OCI-LY7 (cell line): ENCODE measurements at regions not wholly inside any gene's neighbourhood (a gene's known extent, or its start where the extent isn't known, plus 50 kb on each side); places are given as distances from the start of the nearest gene placed in this dataset. TPM values are rescaled to one million over a fixed set of nuclear protein-coding genes. Genes with fewer than 3 reads are reported as not detected.
"Not testable (repeated sequence)": the region's sequence is repeated elsewhere in the genome, so short reads cannot be mapped to it uniquely, and the experiment has no call there.

Source experiments
- BruUV-seq: library from RNA; stranded (reverse); fragments of 400-500 nt; replicated peaks from 2 replicates; lab custom pipeline; 2021; lab: Mats Ljungman, UMichigan
- CTCF ChIA-PET: fragments of 300-600 bp; sonication (Branson Sonifier 250); formaldehyde crosslinking; loops from one replicate; lab custom pipeline; 2022; ENCODE audit warnings: antibody characterized with exemption; ENCODE audit not compliant: unreplicated experiment; lab: Charles Lee
- POLR2A ChIA-PET: fragments of 300-600 bp; sonication (Branson Sonifier 250); formaldehyde crosslinking; loops from one replicate; lab custom pipeline; 2022; ENCODE audit warnings: antibody characterized with exemption; lab: Charles Lee
- DNase-seq: peaks from one replicate; pipeline ENCODE4 v3.0.0-alpha.2; 2015; ENCODE audit warnings: low spot score
- H2AFZ ChIP-seq: fragments of 200-600 bp; sonication (generic), shearing (Covaris generic); 2 replicates; pipeline ENCODE4 v1.6.1; 2014; ENCODE audit warnings: mild to moderate bottlenecking, antibody characterized with exemption, low read length, moderate library complexity
- H3K27ac ChIP-seq: fragments of 200-600 bp; sonication (generic); 2 replicates; pipeline ENCODE4 v1.5.1; 2014; ENCODE audit warnings: mixed run types, low read depth, mild to moderate bottlenecking, moderate library complexity, low read length, inconsistent platforms; ENCODE audit not compliant: poor library complexity, severe bottlenecking
- H3K36me3 ChIP-seq: fragments of 200-600 bp; sonication (generic); 2 replicates; pipeline ENCODE4 v1.6.1; 2014; ENCODE audit warnings: mild to moderate bottlenecking, antibody characterized with exemption, low read length, moderate library complexity, mixed read lengths; ENCODE audit not compliant: insufficient read depth
- H3K4me1 ChIP-seq: fragments of 200-600 bp; sonication (generic); 2 replicates; pipeline ENCODE4 v1.5.1; 2014; ENCODE audit warnings: mild to moderate bottlenecking, low read length; ENCODE audit not compliant: insufficient read depth, poor library complexity, severe bottlenecking
- H3K4me2 ChIP-seq: fragments of 200-600 bp; sonication (generic); 2 replicates; pipeline ENCODE4 v1.6.1; 2014; ENCODE audit warnings: mild to moderate bottlenecking, low read length
- H3K4me3 ChIP-seq: fragments of 200-600 bp; sonication (generic); 2 replicates; pipeline ENCODE4 v1.5.1; 2014; ENCODE audit warnings: mild to moderate bottlenecking, low read depth, low read length; ENCODE audit not compliant: poor library complexity, severe bottlenecking
- H3K79me2 ChIP-seq: fragments of 200-600 bp; sonication (generic); 2 replicates; pipeline ENCODE4 v1.6.1; 2016; ENCODE audit warnings: low read depth, mild to moderate bottlenecking, low read length, moderate library complexity, mixed read lengths; ENCODE audit not compliant: insufficient read depth
- H3K9me2 ChIP-seq: fragments of 200-600 bp; sonication (generic); 2 replicates; pipeline ENCODE4 v1.6.1; 2016; ENCODE audit warnings: mild to moderate bottlenecking, low read length, mixed read lengths; ENCODE audit not compliant: insufficient read depth
- H3K9me3 ChIP-seq: fragments of 200-600 bp; sonication (generic); 2 replicates; pipeline ENCODE4 v1.6.1; 2014; ENCODE audit warnings: mild to moderate bottlenecking, mixed run types, low read length, mixed read lengths
- H4K20me1 ChIP-seq: fragments of 200-600 bp; sonication (generic); 2 replicates; pipeline ENCODE4 v1.6.1; 2014; ENCODE audit warnings: mild to moderate bottlenecking, antibody characterized with exemption, low read length, moderate library complexity, mixed read lengths; ENCODE audit not compliant: insufficient read depth
- EZH2phosphoT487 ChIP-seq: fragments of 200-600 bp; sonication (generic); IDR thresholded peaks from 2 replicates; pipeline ENCODE4 v1.6.1; 2018; ENCODE audit warnings: low read depth, borderline replicate concordance, mild to moderate bottlenecking, mixed run types, antibody characterized with exemption, low read length, moderate library complexity, mixed read lengths
- intact Hi-C: fragments of 100-400 bp; cut with micrococcal nuclease; formaldehyde crosslinking; loops from one replicate; pipeline ENCODE4 v1.10.0; 2022; ENCODE audit not compliant: unreplicated experiment
- small RNA-seq: library from RNA; depleted of rRNA; stranded (forward); fragments of <200 nt; gene quantifications from one replicate; pipeline ENCODE3, GENCODE V24; 2014
- TF ChIP-seq, protein P1 (sequence below): fragments of 200-600 bp; sonication (generic); conservative IDR thresholded peaks from 2 replicates; pipeline ENCODE4 v1.5.1; 2014; ENCODE audit warnings: mild to moderate bottlenecking, antibody characterized with exemption, low read length, moderate library complexity, mixed read lengths

DNA sequence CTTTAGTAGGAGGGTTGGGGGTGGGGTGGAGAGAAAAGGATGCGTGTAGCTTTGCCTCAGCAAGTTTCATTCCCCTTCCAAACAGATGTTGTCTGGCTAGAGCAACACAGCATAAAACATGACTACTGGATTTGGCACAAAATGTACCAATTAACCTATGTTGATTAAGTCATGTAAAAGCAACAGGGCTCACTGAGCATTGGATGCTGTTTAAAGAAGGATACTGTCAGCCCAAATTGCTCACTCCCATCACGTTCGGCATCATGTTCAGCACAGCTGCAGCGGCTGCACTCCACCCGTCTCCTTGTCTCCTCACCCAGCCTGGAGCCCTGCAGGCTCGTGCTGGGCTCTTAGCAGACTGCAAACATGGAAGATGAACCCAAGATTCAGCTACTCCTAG is 77.5 kb downstream of the DLEU7 start:
- H3K36me3 ChIP-seq: no peaks in the 10 kb centered on the region
- CTCF ChIA-PET: no interaction called here
- H3K4me1 ChIP-seq: peaks cover 30% of the 10 kb centered on the region
- no peak overlapping the region for H3K27ac ChIP-seq
- H3K9me2 ChIP-seq: no peaks in the 10 kb centered on the region
- no peak overlapping the region for H3K4me3 ChIP-seq
- no peak for DNase-seq
- intact Hi-C loops: no loop called here
- no peak overlapping the region for H2AFZ ChIP-seq
- TF ChIP-seq, protein P1, sequence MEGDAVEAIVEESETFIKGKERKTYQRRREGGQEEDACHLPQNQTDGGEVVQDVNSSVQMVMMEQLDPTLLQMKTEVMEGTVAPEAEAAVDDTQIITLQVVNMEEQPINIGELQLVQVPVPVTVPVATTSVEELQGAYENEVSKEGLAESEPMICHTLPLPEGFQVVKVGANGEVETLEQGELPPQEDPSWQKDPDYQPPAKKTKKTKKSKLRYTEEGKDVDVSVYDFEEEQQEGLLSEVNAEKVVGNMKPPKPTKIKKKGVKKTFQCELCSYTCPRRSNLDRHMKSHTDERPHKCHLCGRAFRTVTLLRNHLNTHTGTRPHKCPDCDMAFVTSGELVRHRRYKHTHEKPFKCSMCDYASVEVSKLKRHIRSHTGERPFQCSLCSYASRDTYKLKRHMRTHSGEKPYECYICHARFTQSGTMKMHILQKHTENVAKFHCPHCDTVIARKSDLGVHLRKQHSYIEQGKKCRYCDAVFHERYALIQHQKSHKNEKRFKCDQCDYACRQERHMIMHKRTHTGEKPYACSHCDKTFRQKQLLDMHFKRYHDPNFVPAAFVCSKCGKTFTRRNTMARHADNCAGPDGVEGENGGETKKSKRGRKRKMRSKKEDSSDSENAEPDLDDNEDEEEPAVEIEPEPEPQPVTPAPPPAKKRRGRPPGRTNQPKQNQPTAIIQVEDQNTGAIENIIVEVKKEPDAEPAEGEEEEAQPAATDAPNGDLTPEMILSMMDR: no peak
- TF ChIP-seq EZH2phosphoT487: no peak
- H4K20me1 ChIP-seq: no peaks in the 10 kb centered on the region
- H3K9me3 ChIP-seq: no peaks in the 10 kb centered on the region
- H3K4me2 ChIP-seq: no peak overlapping the region
- H3K79me2 ChIP-seq: no peaks in the 10 kb centered on the region
- BruUV-seq: no TSS peak
- POLR2A ChIA-PET: interaction anchor here (1.3 kb wide), 1 partner anchor 12 kb away, joined by 4 read pairs; no protein-coding TSS in a partner anchor

DNA sequence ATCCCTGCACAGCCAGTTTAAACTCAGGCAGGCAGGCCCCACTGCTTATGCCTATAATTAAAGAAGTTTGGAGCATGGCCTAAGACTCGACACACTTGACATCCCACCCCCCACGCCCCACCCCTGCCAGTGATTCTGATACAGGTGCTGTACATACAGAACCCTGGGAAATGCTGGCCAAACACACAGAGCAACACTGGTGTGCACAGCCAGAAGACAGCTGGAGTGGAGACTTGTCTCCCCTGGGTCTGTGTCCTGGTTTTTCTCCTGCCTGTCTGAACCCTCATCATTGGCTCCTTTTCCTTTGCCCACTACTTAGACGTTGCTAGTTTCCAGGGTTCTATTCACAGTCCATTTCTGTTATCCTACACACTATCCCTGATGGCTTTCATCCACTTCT is 76.8 kb downstream of the DLEU7 start:
- Histone ChIP-seq H3K9me3 (no peaks in the 10 kb centered on the region), H3K36me3 (no peaks in the 10 kb centered on the region), H3K4me3 (no peak overlapping the region), H3K9me2 (no peaks in the 10 kb centered on the region), H2AFZ (no peak overlapping the region), H3K4me2 (no peak overlapping the region), H3K4me1 (peaks cover 30% of the 10 kb centered on the region), H3K79me2 (no peaks in the 10 kb centered on the region), H4K20me1 (no peaks in the 10 kb centered on the region), H3K27ac (no peak overlapping the region)
- DNase-seq: no peak
- TF ChIP-seq, protein P1: no peak
- no peak for TF ChIP-seq EZH2phosphoT487
- POLR2A ChIA-PET: interaction anchor here (1.5 kb wide), 1 partner anchor 10 kb away, joined by 7 read pairs; no protein-coding TSS in a partner anchor
- BruUV-seq: no TSS peak
- intact Hi-C loops: no loop called here
- CTCF ChIA-PET: no interaction called here

DNA sequence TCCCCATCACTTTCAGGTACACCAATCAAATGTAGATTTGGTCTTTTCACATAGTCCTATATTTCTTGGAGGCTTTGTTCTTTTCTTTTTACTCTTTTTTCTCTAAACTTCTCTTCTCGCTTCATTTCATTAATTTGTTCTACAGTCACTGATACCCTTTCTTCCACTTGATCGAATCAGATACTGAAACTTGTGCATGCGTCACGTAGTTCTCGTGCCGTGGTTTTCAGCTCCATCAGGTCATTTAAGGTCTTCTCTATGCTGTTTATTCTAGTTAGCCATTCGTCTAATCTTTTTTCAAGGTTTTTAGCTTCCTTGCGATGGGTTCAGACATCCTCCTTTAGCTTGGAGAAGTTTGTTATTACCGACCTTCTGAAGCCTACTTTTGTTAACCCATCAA is 70.6 kb downstream of the DLEU7 start:
- H2AFZ ChIP-seq, CTCF ChIA-PET, H3K9me2 ChIP-seq, BruUV-seq, H3K36me3 ChIP-seq, H3K79me2 ChIP-seq, H4K20me1 ChIP-seq, DNase-seq, H3K27ac ChIP-seq, H3K4me1 ChIP-seq, H3K4me3 ChIP-seq, H3K4me2 ChIP-seq, intact Hi-C loops: not testable (repeated sequence)
- POLR2A ChIA-PET: interaction anchor here (0.6 to 1.4 kb wide), 4 partner anchors 12 to 864 kb away, joined by 3 to 4 read pairs (median 4); no protein-coding TSS in a partner anchor
- 0 out of 2 replicates have a peak, but pooled peaks cover 16% of the 10 kb centered on the region for H3K9me3 ChIP-seq

Small RNA genes lying in the stretch of these regions (small RNA-seq; reads per million reads assigned to genes)
- not detected for gene RF02109
- not detected for gene RF02110
